ENCODE measurements at regions not wholly inside any gene's neighbourhood (a gene's known extent, or its start where the extent isn't known, plus 50 kb on each side); places are given as distances from the start of the nearest gene placed in this dataset.
"Not testable (repeated sequence)": the region's sequence is repeated elsewhere in the genome, so short reads cannot be mapped to it uniquely, and the experiment has no call there.

DNA sequence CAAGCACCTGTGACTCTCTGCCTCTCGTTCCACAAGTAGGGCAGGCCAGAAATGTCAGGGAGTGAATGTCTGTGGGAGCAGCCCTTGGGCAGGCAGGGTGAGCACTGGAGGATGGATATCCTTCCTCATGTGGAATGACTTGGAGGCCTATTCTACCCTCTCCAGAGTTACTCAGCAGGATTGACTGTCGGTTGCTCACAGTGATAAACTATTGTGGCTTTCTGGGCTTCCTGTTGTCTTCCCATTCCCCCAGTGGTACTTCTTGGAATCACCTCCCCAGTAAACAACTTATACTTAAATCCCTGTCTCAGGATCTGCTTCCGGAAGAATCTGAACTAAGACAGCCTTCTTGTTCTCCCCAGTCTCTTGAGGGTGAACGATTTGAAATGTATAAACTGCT lies 79.6 kb upstream of the MANSC4 start:
- H3K4me3 ChIP-seq (ENCODE audit: low read depth in 1 of 2, low read length in 2 of 2) = no peak overlapping the region
- H3K4me2 ChIP-seq (ENCODE audit: insufficient read depth, low read length) = no peak overlapping the region
- no peak overlapping the region for H2AFZ ChIP-seq (ENCODE audit: low read depth, low read length)
- H4K20me1 ChIP-seq (ENCODE audit: insufficient read depth, low read length) = no peaks in the 10 kb centered on the region
- no peaks in the 10 kb centered on the region for H3K79me2 ChIP-seq (ENCODE audit: insufficient read depth, low read length)
- no peak for TF ChIP-seq EZH2 (IDR thresholded peaks at IDR 0.05; ENCODE audit: borderline replicate concordance, low read depth, low read length, severe bottlenecking)
- TF ChIP-seq, protein P1, sequence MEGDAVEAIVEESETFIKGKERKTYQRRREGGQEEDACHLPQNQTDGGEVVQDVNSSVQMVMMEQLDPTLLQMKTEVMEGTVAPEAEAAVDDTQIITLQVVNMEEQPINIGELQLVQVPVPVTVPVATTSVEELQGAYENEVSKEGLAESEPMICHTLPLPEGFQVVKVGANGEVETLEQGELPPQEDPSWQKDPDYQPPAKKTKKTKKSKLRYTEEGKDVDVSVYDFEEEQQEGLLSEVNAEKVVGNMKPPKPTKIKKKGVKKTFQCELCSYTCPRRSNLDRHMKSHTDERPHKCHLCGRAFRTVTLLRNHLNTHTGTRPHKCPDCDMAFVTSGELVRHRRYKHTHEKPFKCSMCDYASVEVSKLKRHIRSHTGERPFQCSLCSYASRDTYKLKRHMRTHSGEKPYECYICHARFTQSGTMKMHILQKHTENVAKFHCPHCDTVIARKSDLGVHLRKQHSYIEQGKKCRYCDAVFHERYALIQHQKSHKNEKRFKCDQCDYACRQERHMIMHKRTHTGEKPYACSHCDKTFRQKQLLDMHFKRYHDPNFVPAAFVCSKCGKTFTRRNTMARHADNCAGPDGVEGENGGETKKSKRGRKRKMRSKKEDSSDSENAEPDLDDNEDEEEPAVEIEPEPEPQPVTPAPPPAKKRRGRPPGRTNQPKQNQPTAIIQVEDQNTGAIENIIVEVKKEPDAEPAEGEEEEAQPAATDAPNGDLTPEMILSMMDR (IDR thresholded peaks at IDR 0.05; ENCODE audit: borderline replicate concordance, extremely low read depth, low read length, poor library complexity, severe bottlenecking) = peak; percentile 5
- H3K4me1 ChIP-seq (ENCODE audit: insufficient read depth, low read length) = no peaks in the 10 kb centered on the region
- ATAC-seq (ENCODE audit: insufficient read depth, low read depth) (no peak), DNase-seq (no peak)
- H3K9ac ChIP-seq (ENCODE audit: low read depth, low read length) = no peak overlapping the region
- no peaks in the 10 kb centered on the region for H3K9me3 ChIP-seq (ENCODE audit: insufficient read depth, low read length, severe bottlenecking)
- H3K27ac ChIP-seq (ENCODE audit: low read length) = no peak overlapping the region
- H3K27me3 ChIP-seq (ENCODE audit: insufficient read depth, low read length, poor library complexity) = no peaks in the 10 kb centered on the region
- no peaks in the 10 kb centered on the region for H3K36me3 ChIP-seq (ENCODE audit: insufficient read depth, low read length)

DNA sequence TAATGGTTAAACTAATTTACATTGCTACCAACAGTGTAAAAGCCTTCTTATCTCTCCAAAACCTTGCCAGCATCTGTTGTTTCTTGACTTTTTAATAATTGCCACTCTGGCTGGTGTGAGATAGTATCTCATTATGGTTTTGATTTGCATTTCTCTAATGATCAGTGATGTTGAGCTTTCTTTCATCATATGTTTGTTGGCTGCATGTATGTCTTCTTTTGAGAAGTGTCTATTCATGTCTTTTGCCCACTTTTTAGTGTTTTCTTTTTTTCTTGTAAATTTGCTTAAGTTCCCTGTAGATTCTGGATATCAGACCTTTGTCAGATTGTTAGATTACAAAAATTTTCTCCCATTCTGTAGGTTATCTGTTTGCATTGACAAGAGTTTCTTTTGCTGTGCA lies 77.0 kb upstream of the MANSC4 start:
- not testable (repeated sequence) for H4K20me1 ChIP-seq (ENCODE audit: insufficient read depth, low read length); ATAC-seq (ENCODE audit: insufficient read depth, low read depth); DNase-seq; H3K27ac ChIP-seq (ENCODE audit: low read length); H3K27me3 ChIP-seq (ENCODE audit: insufficient read depth, low read length, poor library complexity); H3K36me3 ChIP-seq (ENCODE audit: insufficient read depth, low read length); H3K9me3 ChIP-seq (ENCODE audit: insufficient read depth, low read length, severe bottlenecking); H3K4me1 ChIP-seq (ENCODE audit: insufficient read depth, low read length); H3K9ac ChIP-seq (ENCODE audit: low read depth, low read length); H2AFZ ChIP-seq (ENCODE audit: low read depth, low read length); H3K79me2 ChIP-seq (ENCODE audit: insufficient read depth, low read length); H3K4me2 ChIP-seq (ENCODE audit: insufficient read depth, low read length); H3K4me3 ChIP-seq (ENCODE audit: low read depth in 1 of 2, low read length in 2 of 2)

DNA sequence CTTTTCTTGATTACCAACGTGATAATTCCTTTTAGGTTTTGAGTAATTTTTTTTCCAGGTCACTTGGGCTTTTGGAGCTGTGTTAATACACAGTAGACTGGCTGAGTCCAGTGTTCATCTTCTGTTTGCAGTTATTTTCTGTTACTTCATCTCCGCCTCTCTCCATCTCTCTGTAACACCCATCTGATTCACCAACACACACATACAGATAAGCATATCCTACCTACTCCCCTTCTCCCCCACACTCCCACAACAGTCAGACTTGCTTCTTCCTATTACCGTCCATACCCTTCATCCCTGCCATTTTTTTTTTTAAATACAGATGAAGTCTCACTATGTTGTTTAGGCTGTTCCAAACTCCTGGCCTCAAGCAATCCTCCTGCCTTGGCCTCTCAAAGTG lies 72.7 kb upstream of the MANSC4 start:
- Histone ChIP-seq H3K4me2 (ENCODE audit: insufficient read depth, low read length) (no peak overlapping the region), H3K4me1 (ENCODE audit: insufficient read depth, low read length) (no peaks in the 10 kb centered on the region), H4K20me1 (ENCODE audit: insufficient read depth, low read length) (no peaks in the 10 kb centered on the region), H3K9me3 (ENCODE audit: insufficient read depth, low read length, severe bottlenecking) (no peaks in the 10 kb centered on the region), H3K36me3 (ENCODE audit: insufficient read depth, low read length) (no peaks in the 10 kb centered on the region), H3K79me2 (ENCODE audit: insufficient read depth, low read length) (no peaks in the 10 kb centered on the region), H3K27me3 (ENCODE audit: insufficient read depth, low read length, poor library complexity) (no peaks in the 10 kb centered on the region), H3K4me3 (ENCODE audit: low read depth in 1 of 2, low read length in 2 of 2) (no peak overlapping the region), H3K27ac (ENCODE audit: low read length) (no peak overlapping the region), H3K9ac (ENCODE audit: low read depth, low read length) (no peak overlapping the region), H2AFZ (ENCODE audit: low read depth, low read length) (no peak overlapping the region)
- DNase-seq (no peak), ATAC-seq (ENCODE audit: insufficient read depth, low read depth) (no peak)
- TF ChIP-seq, protein P1 (IDR thresholded peaks at IDR 0.05; ENCODE audit: borderline replicate concordance, extremely low read depth, low read length, poor library complexity, severe bottlenecking) = no peak
- TF ChIP-seq EZH2 (IDR thresholded peaks at IDR 0.05; ENCODE audit: borderline replicate concordance, low read depth, low read length, severe bottlenecking) = no peak

Data from DND-41 (cell line).